ENCODE measurements at regions not wholly inside any gene's neighbourhood (a gene's known extent, or its start where the extent isn't known, plus 50 kb on each side); places are given as distances from the start of the nearest gene placed in this dataset.
"Not testable (repeated sequence)": the region's sequence is repeated elsewhere in the genome, so short reads cannot be mapped to it uniquely, and the experiment has no call there.

- Histone ChIP-seq H3K27me3 (ENCODE audit: low read length) (no peaks in the 10 kb centered on the region), H3K9ac (ENCODE audit: low read length) (no peak overlapping the region), H3F3A (ENCODE audit: insufficient read depth) (no peaks in the 10 kb centered on the region), H3K4me3 (ENCODE audit: insufficient read depth, low read length, poor library complexity, severe bottlenecking) (no peak overlapping the region), H3K36me3 (ENCODE audit: low read length) (no peaks in the 10 kb centered on the region), H3K27ac (ENCODE audit: low read depth, low read length) (no peak overlapping the region), H3K9me3 (ENCODE audit: insufficient read depth, low read length) (no peaks in the 10 kb centered on the region), H3K4me2 (ENCODE audit: low read depth, low read length, poor library complexity, severe bottlenecking) (no peak overlapping the region), H2AFZ (ENCODE audit: low read depth, low read length, severe bottlenecking) (no peak overlapping the region), H4K20me1 (ENCODE audit: low read depth, low read length) (no peaks in the 10 kb centered on the region), H3K9me2 (replicated peaks; ENCODE audit: insufficient read depth, low read length) (no peaks in the 10 kb centered on the region), H3K79me2 (ENCODE audit: insufficient read depth, low read length) (no peaks in the 10 kb centered on the region)
- TF ChIP-seq EZH2phosphoT487 (conservative IDR thresholded peaks at IDR 0.05; ENCODE audit: low read length) (no peak), CTCF (IDR thresholded peaks at IDR 0.05; ENCODE audit: insufficient read depth, low read length, poor library complexity, severe bottlenecking) (no peak)
Measured at GRCh38 chr4:66791686-66792085, 753.6 kb downstream of the CENPC start.

GRCh38 chr4:66785479-66785878 is 759.8 kb downstream of the CENPC start:
- no peaks in the 10 kb centered on the region for H3K9me2 ChIP-seq (replicated peaks; ENCODE audit: insufficient read depth, low read length)
- no peak for TF ChIP-seq EZH2phosphoT487 (conservative IDR thresholded peaks at IDR 0.05; ENCODE audit: low read length)
- TF ChIP-seq CTCF (IDR thresholded peaks at IDR 0.05; ENCODE audit: insufficient read depth, low read length, poor library complexity, severe bottlenecking) = no peak
- H2AFZ ChIP-seq (ENCODE audit: low read depth, low read length, severe bottlenecking) = no peak overlapping the region
- no peak overlapping the region for H3K9ac ChIP-seq (ENCODE audit: low read length)
- no peak overlapping the region for H3K4me2 ChIP-seq (ENCODE audit: low read depth, low read length, poor library complexity, severe bottlenecking)
- H3F3A ChIP-seq (ENCODE audit: insufficient read depth) = no peaks in the 10 kb centered on the region
- no peaks in the 10 kb centered on the region for H3K9me3 ChIP-seq (ENCODE audit: insufficient read depth, low read length)
- no peaks in the 10 kb centered on the region for H3K36me3 ChIP-seq (ENCODE audit: low read length)
- no peak overlapping the region for H3K27ac ChIP-seq (ENCODE audit: low read depth, low read length)
- H3K79me2 ChIP-seq (ENCODE audit: insufficient read depth, low read length) = no peaks in the 10 kb centered on the region
- no peaks in the 10 kb centered on the region for H4K20me1 ChIP-seq (ENCODE audit: low read depth, low read length)
- H3K27me3 ChIP-seq (ENCODE audit: low read length) = no peaks in the 10 kb centered on the region
- no peak overlapping the region for H3K4me3 ChIP-seq (ENCODE audit: insufficient read depth, low read length, poor library complexity, severe bottlenecking)

GRCh38 chr4:66782751-66783150 is 762.6 kb downstream of the CENPC start:
- not testable (repeated sequence) for H3K9me2 ChIP-seq (replicated peaks; ENCODE audit: insufficient read depth, low read length); H3K4me3 ChIP-seq (ENCODE audit: insufficient read depth, low read length, poor library complexity, severe bottlenecking); H3K27me3 ChIP-seq (ENCODE audit: low read length); H3K36me3 ChIP-seq (ENCODE audit: low read length); H3K79me2 ChIP-seq (ENCODE audit: insufficient read depth, low read length); H4K20me1 ChIP-seq (ENCODE audit: low read depth, low read length); H3F3A ChIP-seq (ENCODE audit: insufficient read depth); H3K27ac ChIP-seq (ENCODE audit: low read depth, low read length); H2AFZ ChIP-seq (ENCODE audit: low read depth, low read length, severe bottlenecking); H3K9ac ChIP-seq (ENCODE audit: low read length); H3K4me2 ChIP-seq (ENCODE audit: low read depth, low read length, poor library complexity, severe bottlenecking); H3K9me3 ChIP-seq (ENCODE audit: insufficient read depth, low read length)

GRCh38 chr4:66777097-66777496 is 768.2 kb downstream of the CENPC start:
- no peaks in the 10 kb centered on the region for H3K9me2 ChIP-seq (replicated peaks; ENCODE audit: insufficient read depth, low read length)
- TF ChIP-seq CTCF (IDR thresholded peaks at IDR 0.05; ENCODE audit: insufficient read depth, low read length, poor library complexity, severe bottlenecking) = no peak
- no peak for TF ChIP-seq EZH2phosphoT487 (conservative IDR thresholded peaks at IDR 0.05; ENCODE audit: low read length)

More at GRCh38 chr4:66777097-66777496, 768.2 kb downstream of the CENPC start:
- H4K20me1 ChIP-seq (ENCODE audit: low read depth, low read length) = no peaks in the 10 kb centered on the region
- H3F3A ChIP-seq (ENCODE audit: insufficient read depth) = no peaks in the 10 kb centered on the region
- no peak overlapping the region for H3K9ac ChIP-seq (ENCODE audit: low read length)
- H3K36me3 ChIP-seq (ENCODE audit: low read length) = no peaks in the 10 kb centered on the region
- H3K4me3 ChIP-seq (ENCODE audit: insufficient read depth, low read length, poor library complexity, severe bottlenecking) = no peak overlapping the region
- no peaks in the 10 kb centered on the region for H3K27me3 ChIP-seq (ENCODE audit: low read length)
- H3K4me2 ChIP-seq (ENCODE audit: low read depth, low read length, poor library complexity, severe bottlenecking) = no peak overlapping the region
- H3K9me3 ChIP-seq (ENCODE audit: insufficient read depth, low read length) = no peaks in the 10 kb centered on the region
- H3K79me2 ChIP-seq (ENCODE audit: insufficient read depth, low read length) = no peaks in the 10 kb centered on the region
- H2AFZ ChIP-seq (ENCODE audit: low read depth, low read length, severe bottlenecking) = no peak overlapping the region
- no peak overlapping the region for H3K27ac ChIP-seq (ENCODE audit: low read depth, low read length)

All from SU-DHL-6 (cell line).